Naive thymus-derived CD4-positive, alpha-beta T cell (primary cell): ENCODE measurements at regions not wholly inside any gene's neighbourhood (a gene's known extent, or its start where the extent isn't known, plus 50 kb on each side); places are given as distances from the start of the nearest gene placed in this dataset.

Experiments used
- ATAC-seq: fragments of 150-1000 bp; cut with Tn5 transposase; 2 replicates; pipeline ENCODE4 v1.10.0; 2021; ENCODE audit warnings: mild to moderate bottlenecking, moderate library complexity
- CTCF ChIA-PET: fragments of 350-600 bp; sonication (Branson Sonifier 250); formaldehyde crosslinking; loops from one replicate; lab custom pipeline; 2021; ENCODE audit warnings: antibody characterized with exemption; lab: Charles Lee
- POLR2A ChIA-PET: fragments of 350-600 bp; sonication (Branson Sonifier 250); formaldehyde crosslinking; loops from one replicate; lab custom pipeline; 2021; ENCODE audit warnings: antibody characterized with exemption, inconsistent platforms; lab: Charles Lee
- DNase-seq, 9 donors: peaks; one replicate each; pipeline versions ENCODE4 v3.0.0 to v3.0.0-alpha.2; 2020 to 2022; ENCODE audit warnings: mixed read lengths in 1 of 9
- H3K27ac ChIP-seq: one replicate; pipeline ENCODE4 v1.7.0; 2013; ENCODE audit warnings: mild to moderate bottlenecking, low read depth, low read length, moderate library complexity
- H3K27me3 ChIP-seq, 2 donors: one replicate each; pipeline ENCODE4 v1.7.0; 2013; ENCODE audit warnings: low read length in 2 of 2, mild to moderate bottlenecking in 2 of 2, moderate library complexity in 2 of 2; ENCODE audit not compliant: control insufficient read depth in 2 of 2, insufficient read depth in 2 of 2
- H3K36me3 ChIP-seq, 3 experiments: 1 replicate in 2 of 3; 2 replicates in 1 of 3; pipeline ENCODE4 v1.7.0; 2013; ENCODE audit warnings: low read length in 3 of 3, mild to moderate bottlenecking in 3 of 3, moderate library complexity in 1 of 3; ENCODE audit not compliant: insufficient read depth in 3 of 3, control insufficient read depth in 2 of 3
- H3K4me1 ChIP-seq, 2 donors: one replicate each; pipeline ENCODE4 v1.7.0; 2013; ENCODE audit warnings: low read length in 2 of 2, mild to moderate bottlenecking in 2 of 2, moderate library complexity in 1 of 2; ENCODE audit not compliant: control insufficient read depth in 2 of 2, insufficient read depth in 2 of 2
- H3K4me3 ChIP-seq: 2 replicates; pipeline ENCODE4 v1.7.0; 2013; ENCODE audit warnings: mild to moderate bottlenecking, low read length
- H3K9me3 ChIP-seq, 3 experiments: 1 replicate in 2 of 3; 2 replicates in 1 of 3; pipeline ENCODE4 v1.7.0; 2013; ENCODE audit warnings: low read length in 3 of 3; ENCODE audit not compliant: control insufficient read depth in 2 of 3
- H3K27ac Mint-ChIP-seq, 9 donors: one replicate each; pipeline ENCODE4 v1.8.0; 2020 to 2022; ENCODE audit warnings: mixed read lengths in 9 of 9, mild to moderate bottlenecking in 8 of 9, moderate library complexity in 5 of 9, inconsistent platforms in 2 of 9
- H3K27me3 Mint-ChIP-seq, 5 donors: one replicate each; pipeline ENCODE4 v1.8.0; 2021 to 2022; ENCODE audit warnings: mixed read lengths in 5 of 5, mild to moderate bottlenecking in 1 of 5
- H3K36me3 Mint-ChIP-seq, 5 donors: one replicate each; pipeline ENCODE4 v1.8.0; 2020 to 2022; ENCODE audit warnings: mixed read lengths in 5 of 5, mild to moderate bottlenecking in 3 of 5, inconsistent platforms in 1 of 5
- H3K4me1 Mint-ChIP-seq, 7 donors: one replicate each; pipeline ENCODE4 v1.8.0; 2020 to 2022; ENCODE audit warnings: mixed read lengths in 7 of 7, mild to moderate bottlenecking in 3 of 7, inconsistent platforms in 1 of 7
- H3K4me3 Mint-ChIP-seq, 10 donors: one replicate each; pipeline ENCODE4 v1.8.0; 2020 to 2022; ENCODE audit warnings: mild to moderate bottlenecking in 10 of 10, mixed read lengths in 10 of 10, moderate library complexity in 6 of 10, inconsistent platforms in 2 of 10
- H3K9me3 Mint-ChIP-seq, 11 donors: one replicate each; pipeline ENCODE4 v1.8.0; 2020 to 2022; ENCODE audit warnings: mixed read lengths in 11 of 11, mild to moderate bottlenecking in 4 of 11, inconsistent platforms in 1 of 11, moderate library complexity in 1 of 11
- intact Hi-C, 2 donors: fragments of 100-400 bp; cut with micrococcal nuclease; formaldehyde crosslinking; loops; one replicate each; pipeline ENCODE4 v1.15.1; 2023

DNA sequence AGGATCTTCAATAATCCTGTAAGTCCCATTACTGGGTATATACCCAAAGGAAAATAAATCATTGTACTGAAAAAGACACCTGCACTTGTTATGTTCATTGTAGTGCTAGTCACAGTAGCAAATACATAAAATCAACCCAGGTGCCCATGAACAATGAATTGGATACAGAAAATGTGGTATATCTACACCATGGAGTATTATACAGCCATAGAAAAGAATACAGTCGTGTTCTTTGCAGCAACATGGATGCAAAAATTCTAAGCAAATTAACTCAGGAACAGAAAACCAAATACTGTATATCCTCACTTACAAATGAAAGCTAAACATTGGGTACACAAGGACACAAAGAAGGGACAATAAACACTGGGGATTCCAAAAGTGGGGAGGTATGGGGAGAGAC lies 100.8 kb upstream of the BMP2K start:
- Mint-ChIP-seq H3K27me3 (no peaks in the 10 kb centered on the region), H3K36me3 (peaks cover 0 to 5% (median 2%) of the 10 kb centered on the region in 5 donors), H3K9me3 (peaks cover 0 to 9% (median under 1%) of the 10 kb centered on the region in 11 donors), H3K4me3 (no peak overlapping the region), H3K4me1 (no peaks in the 10 kb centered on the region), H3K27ac (peak overlapping the region in 1 of 9 donors; percentile 33)
- no peaks in the 10 kb centered on the region for H3K9me3 ChIP-seq
- ChIA-PET POLR2A (no interaction called here), CTCF (no interaction called here)
- no peaks in the 10 kb centered on the region for H3K27me3 ChIP-seq
- H3K36me3 ChIP-seq = no peaks in the 10 kb centered on the region
- H3K4me1 ChIP-seq = no peaks in the 10 kb centered on the region
- H3K27ac ChIP-seq = no peak overlapping the region
- no peak for DNase-seq
- intact Hi-C loops = no loop called here
- no peak for ATAC-seq
- H3K4me3 ChIP-seq = no peak overlapping the region

DNA sequence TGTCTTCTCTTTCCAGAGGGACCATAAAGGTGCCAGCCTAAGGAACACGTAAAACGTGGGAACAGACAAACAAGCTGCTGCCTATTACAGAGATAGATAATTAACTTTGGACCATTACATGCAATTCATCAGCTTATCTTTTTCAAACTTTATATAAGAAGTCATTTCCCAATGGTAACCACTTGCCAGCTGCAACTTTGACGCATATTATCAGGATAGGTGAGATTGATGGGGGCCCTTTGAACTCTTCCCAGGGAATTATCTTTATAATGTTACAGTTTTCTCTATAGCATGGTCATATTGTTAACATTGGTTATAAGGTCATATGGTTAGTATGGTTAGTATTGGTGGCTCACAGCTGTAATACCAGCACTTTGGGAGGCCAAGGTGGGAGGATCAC lies 94.1 kb upstream of the BMP2K start:
- H3K27me3 Mint-ChIP-seq = no peaks in the 10 kb centered on the region
- Histone ChIP-seq H3K27me3 (no peaks in the 10 kb centered on the region), H3K36me3 (no peaks in the 10 kb centered on the region), H3K9me3 (no peaks in the 10 kb centered on the region), H3K4me3 (no peak overlapping the region), H3K27ac (no peak overlapping the region), H3K4me1 (no peaks in the 10 kb centered on the region)
- DNase-seq = no peak
- H3K9me3 Mint-ChIP-seq = no peaks in the 10 kb centered on the region
- peak overlapping the region in 1 of 9 donors; percentile 28 for H3K27ac Mint-ChIP-seq
- no peak for ATAC-seq
- H3K36me3 Mint-ChIP-seq = no peaks in the 10 kb centered on the region
- no peaks in the 10 kb centered on the region for H3K4me1 Mint-ChIP-seq
- intact Hi-C loops = no loop called here
- CTCF ChIA-PET = no interaction called here
- no peak overlapping the region for H3K4me3 Mint-ChIP-seq
- POLR2A ChIA-PET = no interaction called here

DNA sequence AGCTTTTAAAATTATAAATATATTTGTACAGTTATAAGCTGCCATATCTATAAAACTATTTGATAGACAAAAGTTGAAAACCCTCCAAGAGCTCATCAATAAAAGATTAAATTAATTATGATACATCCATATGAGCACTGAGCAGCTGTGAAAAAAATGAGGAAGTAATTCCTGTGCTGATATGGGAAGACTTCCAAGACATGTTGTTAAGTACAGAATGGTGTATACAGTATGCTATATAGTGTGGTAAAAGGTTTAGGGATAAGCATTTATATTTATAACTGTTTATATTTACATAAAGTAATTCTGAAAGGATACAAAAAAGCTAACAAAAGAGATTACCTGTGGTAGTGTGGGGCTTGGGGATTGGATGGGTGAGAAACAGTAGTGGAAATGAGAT lies 92.8 kb upstream of the BMP2K start:
- H3K27ac Mint-ChIP-seq = no peak overlapping the region
- Histone ChIP-seq H3K36me3 (no peaks in the 10 kb centered on the region), H3K27me3 (no peaks in the 10 kb centered on the region), H3K9me3 (no peaks in the 10 kb centered on the region), H3K27ac (no peak overlapping the region), H3K4me1 (no peaks in the 10 kb centered on the region), H3K4me3 (no peak overlapping the region)
- DNase-seq (no peak), ATAC-seq (no peak)
- intact Hi-C loops = no loop called here
- POLR2A ChIA-PET = no interaction called here
- no peaks in the 10 kb centered on the region for H3K4me1 Mint-ChIP-seq
- CTCF ChIA-PET = no interaction called here
- H3K9me3 Mint-ChIP-seq = no peaks in the 10 kb centered on the region
- no peaks in the 10 kb centered on the region for H3K36me3 Mint-ChIP-seq
- H3K27me3 Mint-ChIP-seq = no peaks in the 10 kb centered on the region
- no peak overlapping the region for H3K4me3 Mint-ChIP-seq

DNA sequence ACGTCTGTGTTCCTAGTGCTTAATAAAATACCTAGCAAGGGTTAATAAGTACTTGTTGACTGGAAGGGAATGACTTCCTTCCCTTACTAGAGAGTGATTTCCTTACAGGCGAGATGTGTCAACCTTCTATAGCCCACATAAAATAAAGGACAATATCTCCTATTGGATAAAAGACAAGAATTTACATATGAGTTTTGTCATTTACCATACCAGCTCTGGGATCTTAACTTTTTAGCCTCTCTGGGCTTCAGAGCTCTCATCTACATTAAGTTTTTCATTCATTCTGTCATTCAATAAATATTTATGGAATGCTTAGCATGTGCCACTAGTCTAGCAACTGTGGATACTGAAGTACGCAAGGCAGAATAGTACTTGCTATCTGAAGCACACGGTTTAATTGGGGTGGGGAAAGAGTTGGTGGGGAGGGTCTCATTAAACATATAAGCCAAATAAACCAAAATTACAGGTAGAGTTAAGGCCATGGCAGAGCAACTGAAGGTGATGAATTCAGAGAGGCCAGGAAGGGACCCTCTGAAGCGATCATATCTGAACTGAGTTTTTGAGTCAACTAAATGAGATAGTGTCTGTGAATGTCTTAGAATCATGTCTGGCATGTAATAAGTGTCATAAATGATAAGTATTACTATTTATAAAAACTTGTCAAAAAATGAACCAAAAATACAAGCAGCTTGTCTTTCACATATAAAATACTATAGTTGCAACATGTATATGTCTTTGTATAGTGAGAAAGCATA lies 91.6 kb upstream of the BMP2K start:
- Histone ChIP-seq H3K27me3 (no peaks in the 10 kb centered on the region), H3K36me3 (no peaks in the 10 kb centered on the region), H3K4me3 (no peak overlapping the region), H3K27ac (no peak overlapping the region), H3K4me1 (no peaks in the 10 kb centered on the region), H3K9me3 (no peaks in the 10 kb centered on the region)
- no peak for ATAC-seq
- CTCF ChIA-PET = interaction anchor here (0.6 kb wide), 1 partner anchor 180 kb away, joined by 4 read pairs; no protein-coding TSS in a partner anchor
- Mint-ChIP-seq H3K36me3 (no peaks in the 10 kb centered on the region), H3K27ac (no peak overlapping the region), H3K4me1 (no peaks in the 10 kb centered on the region), H3K27me3 (peaks cover 0 to 5% (median 0%) of the 10 kb centered on the region in 5 donors), H3K4me3 (no peak overlapping the region), H3K9me3 (no peaks in the 10 kb centered on the region)
- POLR2A ChIA-PET = no interaction called here
- intact Hi-C loops = no loop called here
- no peak for DNase-seq

DNA sequence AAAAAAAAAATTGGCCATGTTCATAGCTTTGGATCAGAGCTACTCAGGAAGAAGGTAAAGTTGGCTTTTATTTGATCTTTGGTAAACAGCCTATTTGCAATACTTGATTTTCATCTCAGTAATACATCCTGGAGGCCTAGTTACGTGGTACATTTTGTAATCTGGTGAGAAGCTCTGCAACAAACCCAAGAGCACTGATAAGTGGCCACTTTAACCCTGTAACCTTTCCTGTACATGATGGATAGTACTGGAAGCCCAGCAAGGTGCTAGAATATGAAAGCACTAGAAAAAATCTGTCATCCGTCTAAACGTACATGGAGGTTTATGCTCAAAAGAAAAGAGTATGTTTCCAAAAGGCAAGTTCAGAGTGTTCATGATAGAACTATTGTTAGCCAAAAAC lies 88.3 kb upstream of the BMP2K start:
- Mint-ChIP-seq H3K4me3 (no peak overlapping the region), H3K27ac (no peak overlapping the region), H3K4me1 (peaks cover 9 to 13% (median 12%) of the 10 kb centered on the region in 7 donors), H3K27me3 (peaks cover 0 to 5% (median 0%) of the 10 kb centered on the region in 5 donors), H3K36me3 (no peaks in the 10 kb centered on the region), H3K9me3 (no peaks in the 10 kb centered on the region)
- ChIA-PET CTCF (no interaction called here), POLR2A (no interaction called here)
- H3K27me3 ChIP-seq = no peaks in the 10 kb centered on the region
- H3K27ac ChIP-seq = no peak overlapping the region
- intact Hi-C loops = no loop called here
- ATAC-seq (peak; percentile 39), DNase-seq (no peak)
- H3K4me3 ChIP-seq = no peak overlapping the region
- H3K9me3 ChIP-seq = no peaks in the 10 kb centered on the region
- H3K36me3 ChIP-seq = no peaks in the 10 kb centered on the region
- H3K4me1 ChIP-seq = no peaks in the 10 kb centered on the region

DNA sequence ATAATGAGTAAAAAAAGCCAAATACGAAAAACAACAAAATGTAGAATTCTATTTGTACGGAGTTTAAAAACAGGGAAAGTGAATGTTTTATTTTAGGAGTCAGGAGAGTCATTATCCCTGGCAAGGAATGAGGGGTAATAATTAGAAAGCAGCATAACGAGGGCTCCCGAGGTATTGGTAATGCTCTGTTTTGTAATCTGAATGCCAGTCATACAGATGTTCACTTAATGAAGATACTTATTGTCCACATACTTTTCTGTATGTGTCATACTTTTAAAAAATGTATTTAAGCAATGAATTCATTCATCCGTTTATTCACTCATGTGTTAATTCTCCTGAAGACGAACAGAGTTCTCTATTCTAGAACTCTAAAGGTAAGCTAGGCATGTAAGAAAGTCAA lies 87.8 kb upstream of the BMP2K start:
- H3K4me1 Mint-ChIP-seq = peaks cover 9 to 13% (median 12%) of the 10 kb centered on the region in 7 donors
- Histone ChIP-seq H3K27me3 (no peaks in the 10 kb centered on the region), H3K27ac (no peak overlapping the region), H3K4me3 (no peak overlapping the region), H3K4me1 (no peaks in the 10 kb centered on the region), H3K36me3 (no peaks in the 10 kb centered on the region), H3K9me3 (no peaks in the 10 kb centered on the region)
- H3K4me3 Mint-ChIP-seq = no peak overlapping the region
- CTCF ChIA-PET = no interaction called here
- H3K36me3 Mint-ChIP-seq = no peaks in the 10 kb centered on the region
- POLR2A ChIA-PET = no interaction called here
- H3K9me3 Mint-ChIP-seq = no peaks in the 10 kb centered on the region
- no peak for ATAC-seq
- H3K27me3 Mint-ChIP-seq = peaks cover 0 to 5% (median 0%) of the 10 kb centered on the region in 5 donors
- no peak for DNase-seq
- intact Hi-C loops = no loop called here
- H3K27ac Mint-ChIP-seq = no peak overlapping the region

DNA sequence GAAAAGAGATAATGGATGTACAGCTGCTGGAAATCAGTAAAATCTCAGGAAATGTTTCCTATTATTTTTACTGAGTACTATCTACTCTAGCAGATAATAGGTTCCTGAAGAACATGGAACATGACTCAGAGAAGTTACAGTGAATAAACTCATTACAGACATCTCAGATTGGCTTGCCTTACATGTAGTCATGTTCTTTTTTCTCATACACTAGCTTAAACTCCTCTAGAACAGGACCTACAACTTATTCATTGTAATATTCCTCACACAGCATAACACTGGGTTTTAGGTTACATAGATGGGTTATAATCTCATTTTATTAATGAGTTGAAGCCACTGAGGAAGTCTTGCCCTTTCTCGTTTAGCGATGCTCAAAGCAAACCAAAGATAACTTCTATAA lies 86.9 kb upstream of the BMP2K start:
- POLR2A ChIA-PET = no interaction called here
- H3K36me3 Mint-ChIP-seq = no peaks in the 10 kb centered on the region
- no peaks in the 10 kb centered on the region for H3K4me1 ChIP-seq
- H3K27ac Mint-ChIP-seq = no peak overlapping the region
- H3K4me3 Mint-ChIP-seq = no peak overlapping the region
- ATAC-seq (no peak), DNase-seq (no peak)
- no peaks in the 10 kb centered on the region for H3K9me3 Mint-ChIP-seq
- H3K27me3 ChIP-seq = no peaks in the 10 kb centered on the region
- no peak overlapping the region for H3K27ac ChIP-seq
- no peaks in the 10 kb centered on the region for H3K9me3 ChIP-seq
- CTCF ChIA-PET = no interaction called here
- intact Hi-C loops = no loop called here
- H3K4me3 ChIP-seq = no peak overlapping the region
- peaks cover 0 to 5% (median 0%) of the 10 kb centered on the region in 5 donors for H3K27me3 Mint-ChIP-seq
- H3K4me1 Mint-ChIP-seq = peaks cover 9 to 13% (median 12%) of the 10 kb centered on the region in 7 donors
- H3K36me3 ChIP-seq = no peaks in the 10 kb centered on the region
